AG09309 (cell line): ENCODE measurements at regions not wholly inside any gene's neighbourhood (a gene's known extent, or its start where the extent isn't known, plus 50 kb on each side); places are given as distances from the start of the nearest gene placed in this dataset.
A peak's percentile ranks its signal among the peaks of the same experiment; 100 is the strongest.

Experiments
- DNase-seq: peaks from one replicate; pipeline ENCODE4 v3.0.0-alpha.2; 2010; ENCODE audit warnings: low read depth
- H3K4me3 ChIP-seq: 2 replicates; pipeline ENCODE4 v1.5.1; 2011; ENCODE audit warnings: mild to moderate bottlenecking, low read depth, low read length, moderate library complexity; ENCODE audit not compliant: control insufficient read depth
- CTCF ChIP-seq: IDR thresholded peaks from 2 replicates; pipeline ENCODE4 v1.5.1; 2011; ENCODE audit warnings: mild to moderate bottlenecking, low read depth, low read length, inconsistent platforms; ENCODE audit not compliant: insufficient read depth, control insufficient read depth; ENCODE audit errors: missing control alignments

- peak; percentile 60 for TF ChIP-seq CTCF
- no peak for DNase-seq
- no peak overlapping the region for H3K4me3 ChIP-seq
These were observed 486.9 kb upstream of the USP24 start for GRCh38 chr1:55702064-55702463.

- no peak for DNase-seq
- H3K4me3 ChIP-seq: no peak overlapping the region
- no peak for TF ChIP-seq CTCF
These were observed 485.4 kb upstream of the USP24 start for GRCh38 chr1:55700359-55701130.

- no peak overlapping the region for H3K4me3 ChIP-seq
- TF ChIP-seq CTCF: no peak
- DNase-seq: no peak
These were observed 484.1 kb upstream of the USP24 start for GRCh38 chr1:55699228-55699627.

- no peak overlapping the region for H3K4me3 ChIP-seq
- no peak for DNase-seq
- TF ChIP-seq CTCF: no peak
These were observed 482.9 kb upstream of the USP24 start for GRCh38 chr1:55697997-55698535.

- no peak for DNase-seq
- TF ChIP-seq CTCF: no peak
- no peak overlapping the region for H3K4me3 ChIP-seq
These were observed 481.7 kb upstream of the USP24 start for GRCh38 chr1:55696891-55697290.

- DNase-seq: peak; percentile 95
- TF ChIP-seq CTCF: no peak
- no peak overlapping the region for H3K4me3 ChIP-seq
These were observed 481.1 kb upstream of the USP24 start for GRCh38 chr1:55696181-55696754.

- H3K4me3 ChIP-seq: no peak overlapping the region
- no peak for DNase-seq
- TF ChIP-seq CTCF: no peak
These were observed 480.4 kb upstream of the USP24 start for GRCh38 chr1:55695552-55695951.
